ENCODE measurements at regions not wholly inside any gene's neighbourhood (a gene's known extent, or its start where the extent isn't known, plus 50 kb on each side); places are given as distances from the start of the nearest gene placed in this dataset.

- DNase-seq (ENCODE audit: low spot score), result no peak
- H3K9me3 Mint-ChIP-seq, result peaks cover 6% of the 10 kb centered on the region
- H3K27me3 Mint-ChIP-seq (ENCODE audit: low read depth), result no peaks in the 10 kb centered on the region
- H3K27ac Mint-ChIP-seq, result no peak overlapping the region
- H3K36me3 Mint-ChIP-seq (ENCODE audit: low read depth), result no peaks in the 10 kb centered on the region
- intact Hi-C loops (cut with micrococcal nuclease), result no loop called here
- H3K4me3 Mint-ChIP-seq (ENCODE audit: low read depth), result no peak overlapping the region
- no peaks in the 10 kb centered on the region for H3K4me1 Mint-ChIP-seq (ENCODE audit: low read depth)
These were observed 76.5 kb upstream of the MSX1 start for GRCh38 chr4:4782969-4783368.

GRCh38 chr4:4781936-4782707 lies 77.3 kb upstream of the MSX1 start:
- H3K36me3 Mint-ChIP-seq (ENCODE audit: low read depth), result no peaks in the 10 kb centered on the region
- DNase-seq (ENCODE audit: low spot score), result no peak
- intact Hi-C loops (cut with micrococcal nuclease), result no loop called here
- no peak overlapping the region for H3K27ac Mint-ChIP-seq
- H3K4me3 Mint-ChIP-seq (ENCODE audit: low read depth), result no peak overlapping the region
- H3K4me1 Mint-ChIP-seq (ENCODE audit: low read depth), result no peaks in the 10 kb centered on the region
- H3K9me3 Mint-ChIP-seq, result no peaks in the 10 kb centered on the region
- H3K27me3 Mint-ChIP-seq (ENCODE audit: low read depth), result no peaks in the 10 kb centered on the region

- H3K4me1 Mint-ChIP-seq (ENCODE audit: low read depth), result no peaks in the 10 kb centered on the region
- no peaks in the 10 kb centered on the region for H3K36me3 Mint-ChIP-seq (ENCODE audit: low read depth)
- no peak for DNase-seq (ENCODE audit: low spot score)
- no peaks in the 10 kb centered on the region for H3K27me3 Mint-ChIP-seq (ENCODE audit: low read depth)
- H3K9me3 Mint-ChIP-seq, result no peaks in the 10 kb centered on the region
- H3K27ac Mint-ChIP-seq, result no peak overlapping the region
- no peak overlapping the region for H3K4me3 Mint-ChIP-seq (ENCODE audit: low read depth)
- intact Hi-C loops (cut with micrococcal nuclease), result no loop called here
These were observed 78.7 kb upstream of the MSX1 start for GRCh38 chr4:4780729-4781244.

- no peaks in the 10 kb centered on the region for H3K4me1 Mint-ChIP-seq (ENCODE audit: low read depth)
- intact Hi-C loops (cut with micrococcal nuclease), result no loop called here
- no peaks in the 10 kb centered on the region for H3K9me3 Mint-ChIP-seq
- H3K27me3 Mint-ChIP-seq (ENCODE audit: low read depth), result no peaks in the 10 kb centered on the region
- no peak overlapping the region for H3K4me3 Mint-ChIP-seq (ENCODE audit: low read depth)
- no peak for DNase-seq (ENCODE audit: low spot score)
- H3K36me3 Mint-ChIP-seq (ENCODE audit: low read depth), result no peaks in the 10 kb centered on the region
- H3K27ac Mint-ChIP-seq, result no peak overlapping the region
These were observed 80.0 kb upstream of the MSX1 start for GRCh38 chr4:4779486-4779885.

- H3K36me3 Mint-ChIP-seq (ENCODE audit: low read depth), result no peaks in the 10 kb centered on the region
- H3K27ac Mint-ChIP-seq, result no peak overlapping the region
- intact Hi-C loops (cut with micrococcal nuclease), result no loop called here
- H3K27me3 Mint-ChIP-seq (ENCODE audit: low read depth), result no peaks in the 10 kb centered on the region
- no peaks in the 10 kb centered on the region for H3K9me3 Mint-ChIP-seq
- no peak overlapping the region for H3K4me3 Mint-ChIP-seq (ENCODE audit: low read depth)
- no peaks in the 10 kb centered on the region for H3K4me1 Mint-ChIP-seq (ENCODE audit: low read depth)
- DNase-seq (ENCODE audit: low spot score), result no peak
These were observed 80.4 kb upstream of the MSX1 start for GRCh38 chr4:4779054-4779453.

GRCh38 chr4:4778554-4778953 lies 80.9 kb upstream of the MSX1 start:
- no peaks in the 10 kb centered on the region for H3K4me1 Mint-ChIP-seq (ENCODE audit: low read depth)
- H3K4me3 Mint-ChIP-seq (ENCODE audit: low read depth), result no peak overlapping the region
- DNase-seq (ENCODE audit: low spot score), result no peak
- H3K27me3 Mint-ChIP-seq (ENCODE audit: low read depth), result no peaks in the 10 kb centered on the region
- H3K36me3 Mint-ChIP-seq (ENCODE audit: low read depth), result no peaks in the 10 kb centered on the region
- no peak overlapping the region for H3K27ac Mint-ChIP-seq
- H3K9me3 Mint-ChIP-seq, result no peaks in the 10 kb centered on the region
- intact Hi-C loops (cut with micrococcal nuclease), result no loop called here

- no peaks in the 10 kb centered on the region for H3K36me3 Mint-ChIP-seq (ENCODE audit: low read depth)
- no peaks in the 10 kb centered on the region for H3K4me1 Mint-ChIP-seq (ENCODE audit: low read depth)
- no peak overlapping the region for H3K4me3 Mint-ChIP-seq (ENCODE audit: low read depth)
- no peaks in the 10 kb centered on the region for H3K27me3 Mint-ChIP-seq (ENCODE audit: low read depth)
- no peak for DNase-seq (ENCODE audit: low spot score)
- intact Hi-C loops (cut with micrococcal nuclease), result no loop called here
- H3K9me3 Mint-ChIP-seq, result no peaks in the 10 kb centered on the region
- H3K27ac Mint-ChIP-seq, result no peak overlapping the region
These were observed 82.5 kb upstream of the MSX1 start for GRCh38 chr4:4776934-4777333.

GRCh38 chr4:4776335-4776734 lies 83.1 kb upstream of the MSX1 start:
- Mint-ChIP-seq H3K27me3 (ENCODE audit: low read depth) (no peaks in the 10 kb centered on the region), H3K27ac (no peak overlapping the region), H3K9me3 (no peaks in the 10 kb centered on the region), H3K4me1 (ENCODE audit: low read depth) (no peaks in the 10 kb centered on the region), H3K36me3 (ENCODE audit: low read depth) (no peaks in the 10 kb centered on the region), H3K4me3 (ENCODE audit: low read depth) (no peak overlapping the region)
- intact Hi-C loops (cut with micrococcal nuclease), result no loop called here
- DNase-seq (ENCODE audit: low spot score), result no peak

GRCh38 chr4:4775493-4776004 lies 83.9 kb upstream of the MSX1 start:
- Mint-ChIP-seq H3K27me3 (ENCODE audit: low read depth) (no peaks in the 10 kb centered on the region), H3K36me3 (ENCODE audit: low read depth) (no peaks in the 10 kb centered on the region), H3K4me3 (ENCODE audit: low read depth) (no peak overlapping the region), H3K4me1 (ENCODE audit: low read depth) (no peaks in the 10 kb centered on the region), H3K27ac (no peak overlapping the region), H3K9me3 (no peaks in the 10 kb centered on the region)
- intact Hi-C loops (cut with micrococcal nuclease), result no loop called here
- DNase-seq (ENCODE audit: low spot score), result no peak

- H3K27ac Mint-ChIP-seq, result no peak overlapping the region
- H3K27me3 Mint-ChIP-seq (ENCODE audit: low read depth), result no peaks in the 10 kb centered on the region
- no peaks in the 10 kb centered on the region for H3K36me3 Mint-ChIP-seq (ENCODE audit: low read depth)
- no peak for DNase-seq (ENCODE audit: low spot score)
- no peak overlapping the region for H3K4me3 Mint-ChIP-seq (ENCODE audit: low read depth)
- intact Hi-C loops (cut with micrococcal nuclease), result no loop called here
- no peaks in the 10 kb centered on the region for H3K9me3 Mint-ChIP-seq
- no peaks in the 10 kb centered on the region for H3K4me1 Mint-ChIP-seq (ENCODE audit: low read depth)
These were observed 86.9 kb upstream of the MSX1 start for GRCh38 chr4:4772534-4772933.

- H3K4me1 Mint-ChIP-seq (ENCODE audit: low read depth), result no peaks in the 10 kb centered on the region
- H3K36me3 Mint-ChIP-seq (ENCODE audit: low read depth), result no peaks in the 10 kb centered on the region
- H3K9me3 Mint-ChIP-seq, result no peaks in the 10 kb centered on the region
- H3K4me3 Mint-ChIP-seq (ENCODE audit: low read depth), result no peak overlapping the region
- no peak for DNase-seq (ENCODE audit: low spot score)
- intact Hi-C loops (cut with micrococcal nuclease), result no loop called here
- H3K27me3 Mint-ChIP-seq (ENCODE audit: low read depth), result no peaks in the 10 kb centered on the region
- no peak overlapping the region for H3K27ac Mint-ChIP-seq
These were observed 88.3 kb upstream of the MSX1 start for GRCh38 chr4:4771160-4771559.

- no peaks in the 10 kb centered on the region for H3K27me3 Mint-ChIP-seq (ENCODE audit: low read depth)
- intact Hi-C loops (cut with micrococcal nuclease), result no loop called here
- no peaks in the 10 kb centered on the region for H3K36me3 Mint-ChIP-seq (ENCODE audit: low read depth)
- H3K4me3 Mint-ChIP-seq (ENCODE audit: low read depth), result no peak overlapping the region
- H3K27ac Mint-ChIP-seq, result no peak overlapping the region
- H3K4me1 Mint-ChIP-seq (ENCODE audit: low read depth), result no peaks in the 10 kb centered on the region
- no peak for DNase-seq (ENCODE audit: low spot score)
- no peaks in the 10 kb centered on the region for H3K9me3 Mint-ChIP-seq
These were observed 88.9 kb upstream of the MSX1 start for GRCh38 chr4:4770610-4771009.

- no peaks in the 10 kb centered on the region for H3K9me3 Mint-ChIP-seq
- no peaks in the 10 kb centered on the region for H3K36me3 Mint-ChIP-seq (ENCODE audit: low read depth)
- H3K27ac Mint-ChIP-seq, result no peak overlapping the region
- peaks cover 5% of the 10 kb centered on the region for H3K4me1 Mint-ChIP-seq (ENCODE audit: low read depth)
- no peaks in the 10 kb centered on the region for H3K27me3 Mint-ChIP-seq (ENCODE audit: low read depth)
- DNase-seq (ENCODE audit: low spot score), result no peak
- no peak overlapping the region for H3K4me3 Mint-ChIP-seq (ENCODE audit: low read depth)
- intact Hi-C loops (cut with micrococcal nuclease), result no loop called here
These were observed 92.9 kb upstream of the MSX1 start for GRCh38 chr4:4766564-4766963.
